GM18505 (cell line): ENCODE measurements at regions not wholly inside any gene's neighbourhood (a gene's known extent, or its start where the extent isn't known, plus 50 kb on each side); places are given as distances from the start of the nearest gene placed in this dataset.

Experiments used
- ATAC-seq: cut with Tn5 transposase; IDR thresholded peaks from one replicate; pipeline ENCODE4 v1.9.1; 2021; ENCODE audit not compliant: unreplicated experiment
- POLR2A ChIP-seq: IDR thresholded peaks from 4 replicates; pipeline ENCODE4 v1.6.1; 2011; ENCODE audit warnings: borderline replicate concordance; ENCODE audit not compliant: insufficient read depth, insufficient read length; ENCODE audit errors: extremely low read depth

- no peak for TF ChIP-seq POLR2A
These were observed 287.9 kb upstream of the PUDP start for GRCh38 chrX:7435822-7436221.

GRCh38 chrX:7432901-7433300 lies 284.9 kb upstream of the PUDP start:
- no peak for TF ChIP-seq POLR2A
- no peak for ATAC-seq

More at GRCh38 chrX:7435822-7436221, 287.9 kb upstream of the PUDP start:
- no peak for ATAC-seq

- no peak for ATAC-seq
- no peak for TF ChIP-seq POLR2A
These were observed 272.8 kb upstream of the PUDP start for GRCh38 chrX:7420717-7421116.

DNA sequence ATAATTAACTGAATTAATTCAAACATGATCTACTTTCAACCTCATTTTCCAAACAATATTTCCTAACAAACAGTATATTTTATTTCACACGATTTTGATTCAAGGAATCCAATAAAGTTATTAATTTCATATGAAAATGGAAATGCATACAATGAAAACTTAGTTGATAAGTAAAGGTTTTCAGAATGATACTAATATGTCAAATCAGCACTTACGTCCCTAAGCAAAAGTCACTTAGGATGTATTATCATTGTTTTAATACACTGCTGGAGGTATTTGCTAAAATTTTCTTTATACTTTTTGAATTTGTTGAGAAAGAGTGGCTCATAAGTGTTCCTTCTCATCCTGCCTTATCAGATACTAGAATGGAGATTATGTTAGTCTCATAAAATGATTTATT lies 266.8 kb upstream of the PUDP start:
- no peak for ATAC-seq
- TF ChIP-seq POLR2A, result no peak

- no peak for ATAC-seq
- TF ChIP-seq POLR2A, result no peak
These were observed 264.9 kb upstream of the PUDP start for GRCh38 chrX:7412840-7413239.

- no peak for ATAC-seq
- no peak for TF ChIP-seq POLR2A
These were observed 261.9 kb upstream of the PUDP start for GRCh38 chrX:7409866-7410265.

- TF ChIP-seq POLR2A, result no peak
- no peak for ATAC-seq
These were observed 251.4 kb upstream of the PUDP start for GRCh38 chrX:7399373-7399772.

GRCh38 chrX:7390441-7390840 lies 242.5 kb upstream of the PUDP start:
- no peak for ATAC-seq
- TF ChIP-seq POLR2A, result no peak

DNA sequence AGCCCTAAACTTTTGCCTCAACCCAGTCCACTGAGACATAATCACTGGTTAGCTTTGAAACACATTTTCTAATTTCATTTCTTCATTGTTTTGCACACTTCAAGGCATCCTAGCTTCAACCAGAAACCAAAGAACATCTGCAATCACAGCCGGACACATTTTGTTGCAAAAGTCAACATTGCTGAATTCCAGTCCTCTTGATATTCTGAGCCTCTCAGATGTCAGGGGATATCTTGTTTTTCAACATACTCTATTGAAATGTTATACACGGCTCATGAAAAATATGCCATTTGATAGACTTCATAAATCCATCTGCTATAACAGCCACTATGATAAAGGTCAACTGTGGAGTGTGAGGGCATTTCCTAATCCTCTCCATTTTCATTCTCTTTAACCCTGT lies 241.6 kb upstream of the PUDP start:
- ATAC-seq, result no peak
- TF ChIP-seq POLR2A, result no peak

- no peak for ATAC-seq
These were observed 237.2 kb upstream of the PUDP start for GRCh38 chrX:7385131-7385530.

DNA sequence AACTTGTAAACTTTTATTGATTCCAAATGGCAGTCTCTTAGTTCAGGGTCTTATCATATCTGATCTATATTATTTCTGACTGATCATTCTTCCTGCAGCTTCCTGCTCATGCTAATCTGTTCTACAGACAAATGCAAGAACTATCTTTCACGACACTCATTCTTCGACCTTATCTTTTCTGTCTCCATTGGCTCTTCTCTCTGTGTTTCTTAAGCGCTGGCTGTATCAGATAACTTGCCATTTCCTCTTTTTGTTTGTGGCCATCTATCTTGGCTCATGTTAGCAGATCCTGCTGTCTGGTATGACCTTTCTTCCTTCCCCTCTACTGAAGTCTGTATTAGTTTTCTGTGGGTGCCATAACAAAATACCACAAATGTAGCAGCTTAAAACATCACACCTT lies 230.5 kb upstream of the PUDP start:
- no peak for TF ChIP-seq POLR2A
- no peak for ATAC-seq

More at GRCh38 chrX:7385131-7385530, 237.2 kb upstream of the PUDP start:
- no peak for TF ChIP-seq POLR2A

GRCh38 chrX:7372825-7373525 lies 225.0 kb upstream of the PUDP start:
- TF ChIP-seq POLR2A, result no peak
- no peak for ATAC-seq

DNA sequence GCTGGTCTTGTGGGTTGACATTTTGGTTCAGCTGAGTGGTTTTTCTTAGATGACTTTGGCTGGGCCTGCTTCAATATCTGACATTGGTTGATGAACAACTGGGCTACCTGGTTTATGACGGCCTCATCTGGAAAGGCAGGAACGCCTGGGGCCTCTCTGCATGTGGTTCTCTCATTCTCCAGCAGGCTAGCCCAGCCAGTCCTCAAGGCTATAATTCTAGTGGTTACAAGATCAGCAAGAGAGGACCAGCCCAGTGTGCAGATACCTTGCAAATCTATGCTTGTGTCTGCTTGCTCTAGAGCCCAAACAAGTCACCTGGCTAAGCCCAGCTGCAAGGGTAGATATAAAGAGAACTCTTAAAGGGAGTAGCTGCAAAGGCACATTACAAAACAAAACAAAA lies 214.2 kb upstream of the PUDP start:
- TF ChIP-seq POLR2A, result no peak
- no peak for ATAC-seq

GRCh38 chrX:7351926-7352325 lies 204.0 kb upstream of the PUDP start:
- no peak for ATAC-seq

DNA sequence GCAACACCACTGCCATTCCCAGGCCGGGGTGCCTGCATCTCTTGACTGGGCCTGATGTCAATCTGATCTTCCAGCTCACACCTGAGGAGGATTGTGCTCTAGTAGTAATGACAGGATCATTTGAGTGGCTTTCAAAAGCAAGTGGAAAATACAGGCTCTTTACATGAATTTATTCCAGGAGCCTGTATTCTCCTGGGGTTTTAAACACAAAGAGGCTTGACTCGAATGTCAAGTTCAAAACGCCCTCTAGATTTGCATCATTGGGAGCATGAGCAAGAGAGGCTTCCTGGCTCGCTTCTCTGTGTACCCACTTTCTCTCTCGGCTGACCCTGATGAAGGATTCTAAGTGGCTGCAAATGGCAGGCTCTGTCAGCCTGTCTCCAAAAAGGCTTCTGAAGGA lies 199.5 kb upstream of the PUDP start:
- no peak for TF ChIP-seq POLR2A
- no peak for ATAC-seq

More at GRCh38 chrX:7351926-7352325, 204.0 kb upstream of the PUDP start:
- no peak for TF ChIP-seq POLR2A
